ENCODE measurements at regions not wholly inside any gene's neighbourhood (a gene's known extent, or its start where the extent isn't known, plus 50 kb on each side); places are given as distances from the start of the nearest gene placed in this dataset.

- Mint-ChIP-seq H3K27me3 (no peaks in the 10 kb centered on the region), H3K36me3 (ENCODE audit: low read depth) (no peaks in the 10 kb centered on the region), H3K9me3 (peaks cover 4% of the 10 kb centered on the region), H3K4me3 (no peak overlapping the region), H3K4me1 (no peaks in the 10 kb centered on the region), H3K27ac (no peak overlapping the region)
- POLR2A ChIA-PET, result no interaction called here
- CTCF ChIA-PET, result no interaction called here
- DNase-seq, result no peak
Measured at GRCh38 chr7:85622059-85622458, 435.2 kb upstream of the SEMA3D start.

- no peaks in the 10 kb centered on the region for H3K27me3 Mint-ChIP-seq
- DNase-seq, result no peak
- POLR2A ChIA-PET, result no interaction called here
- H3K36me3 Mint-ChIP-seq (ENCODE audit: low read depth), result no peaks in the 10 kb centered on the region
- no peak overlapping the region for H3K4me3 Mint-ChIP-seq
- H3K27ac Mint-ChIP-seq, result no peak overlapping the region
- CTCF ChIA-PET, result no interaction called here
- H3K4me1 Mint-ChIP-seq, result no peaks in the 10 kb centered on the region
- peaks cover 4% of the 10 kb centered on the region for H3K9me3 Mint-ChIP-seq
Measured at GRCh38 chr7:85620936-85621685, 434.3 kb upstream of the SEMA3D start.

- DNase-seq, result no peak
- H3K4me3 Mint-ChIP-seq, result no peak overlapping the region
- no peak overlapping the region for H3K27ac Mint-ChIP-seq
- no peaks in the 10 kb centered on the region for H3K4me1 Mint-ChIP-seq
- H3K9me3 Mint-ChIP-seq, result peaks cover 2% of the 10 kb centered on the region
- ChIA-PET CTCF (no interaction called here), POLR2A (no interaction called here)
- no peaks in the 10 kb centered on the region for H3K27me3 Mint-ChIP-seq
- H3K36me3 Mint-ChIP-seq (ENCODE audit: low read depth), result no peaks in the 10 kb centered on the region
Measured at GRCh38 chr7:85619236-85619635, 432.4 kb upstream of the SEMA3D start.

DNA sequence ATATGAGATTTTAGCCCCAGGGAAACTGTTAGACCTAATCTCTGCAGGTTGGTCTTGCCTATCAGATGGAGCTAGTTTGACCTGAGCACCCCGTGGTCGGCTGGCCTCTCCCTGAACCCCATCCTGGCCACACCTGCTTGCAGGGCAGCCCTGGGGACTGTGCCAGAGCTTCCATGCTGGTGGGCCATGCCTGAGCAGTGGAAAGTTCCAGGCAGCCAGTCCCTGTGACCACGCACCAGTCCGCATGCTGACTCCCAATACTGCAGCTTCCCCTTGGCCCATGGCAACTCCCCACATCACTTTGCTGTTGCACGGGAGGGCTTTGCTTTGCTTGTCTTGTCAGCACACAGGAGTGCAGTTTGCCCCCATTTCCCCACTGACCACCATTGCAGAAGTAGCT lies 427.8 kb upstream of the SEMA3D start:
- Mint-ChIP-seq H3K27me3 (no peaks in the 10 kb centered on the region), H3K9me3 (peaks cover 2% of the 10 kb centered on the region), H3K27ac (no peak overlapping the region), H3K4me3 (no peak overlapping the region), H3K36me3 (ENCODE audit: low read depth) (no peaks in the 10 kb centered on the region), H3K4me1 (no peaks in the 10 kb centered on the region)
- CTCF ChIA-PET, result no interaction called here
- POLR2A ChIA-PET, result no interaction called here
- DNase-seq, result no peak

- CTCF ChIA-PET, result no interaction called here
- DNase-seq, result no peak
- Mint-ChIP-seq H3K4me3 (no peak overlapping the region), H3K36me3 (ENCODE audit: low read depth) (no peaks in the 10 kb centered on the region), H3K27me3 (no peaks in the 10 kb centered on the region), H3K27ac (no peak overlapping the region), H3K4me1 (no peaks in the 10 kb centered on the region), H3K9me3 (peaks cover 2% of the 10 kb centered on the region)
- POLR2A ChIA-PET, result no interaction called here
Measured at GRCh38 chr7:85612514-85612913, 425.7 kb upstream of the SEMA3D start.

- Mint-ChIP-seq H3K4me3 (no peak overlapping the region), H3K36me3 (ENCODE audit: low read depth) (no peaks in the 10 kb centered on the region), H3K27me3 (no peaks in the 10 kb centered on the region), H3K4me1 (no peaks in the 10 kb centered on the region), H3K27ac (no peak overlapping the region), H3K9me3 (peaks cover 2% of the 10 kb centered on the region)
- POLR2A ChIA-PET, result no interaction called here
- no peak for DNase-seq
- CTCF ChIA-PET, result no interaction called here
Measured at GRCh38 chr7:85608804-85609203, 421.9 kb upstream of the SEMA3D start.

DNA sequence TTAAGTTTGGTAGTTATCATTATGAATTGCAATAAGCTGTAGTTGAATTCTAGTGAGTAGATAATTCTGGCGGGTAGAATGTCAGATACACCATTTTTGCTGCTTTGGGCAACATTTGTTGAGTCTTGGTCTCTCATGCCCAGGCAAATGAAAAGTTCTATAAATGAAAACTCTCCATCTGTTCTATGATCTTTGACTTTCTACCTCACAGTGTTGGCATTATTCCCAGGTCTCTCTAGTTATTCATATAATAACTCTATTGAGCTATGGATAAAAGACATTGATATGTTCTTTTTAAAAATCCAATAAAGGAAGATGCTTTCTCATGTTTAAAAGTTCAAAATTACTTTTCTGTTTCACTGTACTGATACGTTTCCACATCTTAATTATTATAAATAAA lies 415.3 kb upstream of the SEMA3D start:
- ChIA-PET CTCF (no interaction called here), POLR2A (no interaction called here)
- Mint-ChIP-seq H3K36me3 (ENCODE audit: low read depth) (no peaks in the 10 kb centered on the region), H3K9me3 (peaks cover 2% of the 10 kb centered on the region), H3K27ac (no peak overlapping the region), H3K4me1 (no peaks in the 10 kb centered on the region), H3K27me3 (no peaks in the 10 kb centered on the region), H3K4me3 (no peak overlapping the region)
- no peak for DNase-seq

DNA sequence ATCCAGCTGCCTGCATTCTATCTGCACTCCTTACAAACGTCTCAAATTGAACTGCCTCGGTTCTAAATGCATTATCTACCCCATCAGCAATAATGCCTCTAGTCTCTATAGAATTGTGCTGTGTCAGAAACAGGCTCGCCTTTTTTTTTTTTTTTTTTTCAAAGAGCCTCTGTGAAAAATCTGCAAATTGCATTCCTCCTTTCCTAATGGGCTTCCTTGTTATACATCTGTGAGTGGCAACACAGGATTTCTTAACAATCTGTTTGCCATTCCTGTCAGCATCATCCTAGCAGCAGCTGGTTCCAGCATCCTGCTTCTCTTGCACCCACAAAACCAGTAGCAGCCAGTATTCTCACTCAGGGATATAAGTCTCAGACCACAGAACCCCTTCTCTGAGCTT lies 413.5 kb upstream of the SEMA3D start:
- H3K4me1 Mint-ChIP-seq, result no peaks in the 10 kb centered on the region
- H3K27me3 Mint-ChIP-seq, result no peaks in the 10 kb centered on the region
- POLR2A ChIA-PET, result no interaction called here
- no peak for DNase-seq
- no peak overlapping the region for H3K4me3 Mint-ChIP-seq
- CTCF ChIA-PET, result interaction anchor here (0.7 kb wide), 1 partner anchor 47 kb away, joined by 3 read pairs; no protein-coding TSS in a partner anchor
- H3K36me3 Mint-ChIP-seq (ENCODE audit: low read depth), result no peaks in the 10 kb centered on the region
- H3K27ac Mint-ChIP-seq, result no peak overlapping the region
- H3K9me3 Mint-ChIP-seq, result peaks cover 2% of the 10 kb centered on the region

DNA sequence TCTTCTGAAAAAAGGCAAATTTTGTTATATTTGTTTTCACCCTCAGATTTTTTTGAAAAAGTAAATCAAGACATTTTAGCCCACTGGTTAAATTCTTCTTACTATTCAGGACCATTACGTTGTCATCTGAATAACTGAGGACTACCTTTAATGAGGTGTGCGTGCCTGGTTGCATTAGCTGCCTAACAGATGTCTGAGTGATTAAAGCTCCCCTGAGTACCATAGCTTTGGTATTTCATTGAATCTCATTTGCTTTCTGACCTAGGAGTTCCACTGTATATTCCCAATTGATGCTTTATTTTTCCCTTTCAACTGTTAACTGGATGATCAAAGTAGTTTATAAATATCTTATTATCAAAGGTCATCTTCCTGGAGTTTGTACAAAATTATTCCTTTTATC lies 410.0 kb upstream of the SEMA3D start:
- Mint-ChIP-seq H3K4me3 (no peak overlapping the region), H3K36me3 (ENCODE audit: low read depth) (no peaks in the 10 kb centered on the region), H3K4me1 (no peaks in the 10 kb centered on the region), H3K27me3 (no peaks in the 10 kb centered on the region), H3K9me3 (no peaks in the 10 kb centered on the region), H3K27ac (no peak overlapping the region)
- CTCF ChIA-PET, result no interaction called here
- DNase-seq, result no peak
- POLR2A ChIA-PET, result no interaction called here

GRCh38 chr7:85595750-85596178 lies 408.9 kb upstream of the SEMA3D start:
- no peaks in the 10 kb centered on the region for H3K36me3 Mint-ChIP-seq (ENCODE audit: low read depth)
- H3K9me3 Mint-ChIP-seq, result no peaks in the 10 kb centered on the region
- CTCF ChIA-PET, result no interaction called here
- no peak for DNase-seq
- H3K4me1 Mint-ChIP-seq, result no peaks in the 10 kb centered on the region
- no peak overlapping the region for H3K27ac Mint-ChIP-seq
- POLR2A ChIA-PET, result no interaction called here
- H3K4me3 Mint-ChIP-seq, result no peak overlapping the region
- no peaks in the 10 kb centered on the region for H3K27me3 Mint-ChIP-seq

- H3K4me1 Mint-ChIP-seq, result no peaks in the 10 kb centered on the region
- no peak overlapping the region for H3K4me3 Mint-ChIP-seq
- H3K27ac Mint-ChIP-seq, result no peak overlapping the region
- DNase-seq, result no peak
- H3K36me3 Mint-ChIP-seq (ENCODE audit: low read depth), result no peaks in the 10 kb centered on the region
- CTCF ChIA-PET, result no interaction called here
- POLR2A ChIA-PET, result no interaction called here
- no peaks in the 10 kb centered on the region for H3K9me3 Mint-ChIP-seq
- H3K27me3 Mint-ChIP-seq, result no peaks in the 10 kb centered on the region
Measured at GRCh38 chr7:85593355-85593754, 406.5 kb upstream of the SEMA3D start.

GRCh38 chr7:85587785-85588184 lies 400.9 kb upstream of the SEMA3D start:
- Mint-ChIP-seq H3K4me3 (no peak overlapping the region), H3K27ac (no peak overlapping the region), H3K9me3 (no peaks in the 10 kb centered on the region), H3K4me1 (no peaks in the 10 kb centered on the region), H3K36me3 (ENCODE audit: low read depth) (no peaks in the 10 kb centered on the region), H3K27me3 (no peaks in the 10 kb centered on the region)
- no peak for DNase-seq
- CTCF ChIA-PET, result no interaction called here
- POLR2A ChIA-PET, result no interaction called here

DNA sequence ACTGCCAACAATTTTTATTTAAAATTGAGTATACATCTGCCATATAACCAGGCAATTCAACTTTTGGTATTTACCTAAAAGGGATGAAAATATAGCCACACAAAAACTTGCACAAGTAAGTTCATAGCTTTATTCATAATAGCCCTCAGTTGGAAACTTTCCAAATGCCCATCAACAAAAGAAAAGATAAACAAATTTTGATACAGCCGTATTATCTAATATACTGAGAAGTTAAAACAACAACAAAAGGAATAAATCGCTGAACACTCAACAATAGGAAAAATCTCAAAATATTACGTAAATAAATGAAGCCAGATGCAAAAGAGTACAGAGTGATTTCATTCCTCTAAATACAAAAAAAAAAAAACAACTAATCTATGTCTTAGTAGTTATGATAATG lies 399.2 kb upstream of the SEMA3D start:
- no peak for DNase-seq
- Mint-ChIP-seq H3K4me3 (no peak overlapping the region), H3K9me3 (no peaks in the 10 kb centered on the region), H3K27ac (no peak overlapping the region), H3K36me3 (ENCODE audit: low read depth) (no peaks in the 10 kb centered on the region), H3K4me1 (no peaks in the 10 kb centered on the region), H3K27me3 (no peaks in the 10 kb centered on the region)
- ChIA-PET CTCF (no interaction called here), POLR2A (no interaction called here)

GRCh38 chr7:85583131-85583953 lies 396.5 kb upstream of the SEMA3D start:
- Mint-ChIP-seq H3K27me3 (no peaks in the 10 kb centered on the region), H3K9me3 (no peaks in the 10 kb centered on the region), H3K36me3 (ENCODE audit: low read depth) (no peaks in the 10 kb centered on the region), H3K4me1 (no peaks in the 10 kb centered on the region), H3K27ac (no peak overlapping the region), H3K4me3 (no peak overlapping the region)
- DNase-seq, result no peak
- POLR2A ChIA-PET, result no interaction called here
- CTCF ChIA-PET, result no interaction called here

Data from activated CD4-positive, alpha-beta memory T cell treated with anti-CD3 and anti-CD28 coated beads, Interleukin-2, amount 10 ng/mL, durations not matched to agents 7 days and 5 days (primary cell).